IMR-90 (cell line): ENCODE measurements at regions not wholly inside any gene's neighbourhood (a gene's known extent, or its start where the extent isn't known, plus 50 kb on each side); places are given as distances from the start of the nearest gene placed in this dataset.

Source experiments
- ATAC-seq: fragments of 200-7000 bp; cut with Tn5 transposase; 2 replicates; pipeline ENCODE4 v1.9.1; 2020; ENCODE audit warnings: low read depth, mild to moderate bottlenecking, moderate library complexity
- BruUV-seq: library from RNA; stranded (reverse); fragments of 400-500 nt; replicated peaks from 2 replicates; lab custom pipeline; 2021; lab: Mats Ljungman, UMichigan
- CTCF ChIA-PET: fragments of 300-600 bp; formaldehyde crosslinking; extraction: SDS; loops from one replicate; lab custom pipeline; 2021; ENCODE audit warnings: antibody characterized with exemption; lab: Yijun Ruan, JAX
- POLR2A ChIA-PET: fragments of 300-600 bp; sonication (Branson Sonifier 250); formaldehyde crosslinking; loops from one replicate; lab custom pipeline; 2022; ENCODE audit warnings: antibody characterized with exemption; ENCODE audit not compliant: unreplicated experiment; lab: Charles Lee
- DNase-seq: peaks from one replicate; pipeline ENCODE4 v3.0.0; 2013
- H2AFZ ChIP-seq: replicated peaks from 2 replicates; pipeline ENCODE3; 2013; ENCODE audit warnings: low read length, mild to moderate bottlenecking; ENCODE audit not compliant: poor library complexity
- H2AK5ac ChIP-seq: 2 replicates; pipeline ENCODE4 v1.6.1; 2013; ENCODE audit warnings: low read depth, low read length, inconsistent platforms
- H2AK9ac ChIP-seq: replicated peaks from 2 replicates; pipeline ENCODE3; 2013; ENCODE audit warnings: mild to moderate bottlenecking, low read depth, low read length, moderate library complexity; ENCODE audit not compliant: poor library complexity
- H2BK120ac ChIP-seq: 2 replicates; pipeline ENCODE4 v1.6.1; 2013; ENCODE audit warnings: low read depth, low read length, inconsistent platforms
- H2BK15ac ChIP-seq: 3 replicates; pipeline ENCODE4 v1.6.1; 2013; ENCODE audit warnings: low read depth, low read length, inconsistent platforms
- H2BK20ac ChIP-seq: 2 replicates; pipeline ENCODE4 v1.6.1; 2013; ENCODE audit warnings: low read depth, mild to moderate bottlenecking, inconsistent platforms, low read length, moderate library complexity
- H2BK5ac ChIP-seq: 2 replicates; pipeline ENCODE4 v1.6.1; 2013; ENCODE audit warnings: mild to moderate bottlenecking, low read depth, low read length, inconsistent platforms; ENCODE audit not compliant: poor library complexity, severe bottlenecking
- H3K14ac ChIP-seq: replicated peaks from 2 replicates; pipeline ENCODE4 v1.6.1; 2013; ENCODE audit warnings: low read depth, low read length, inconsistent platforms
- H3K18ac ChIP-seq: 2 replicates; pipeline ENCODE4 v1.6.1; 2013; ENCODE audit warnings: low read depth, low read length, control low read depth
- H3K23ac ChIP-seq: 2 replicates; pipeline ENCODE4 v1.6.1; 2013; ENCODE audit warnings: low read depth, low read length, inconsistent platforms
- H3K27ac ChIP-seq: 2 replicates; pipeline ENCODE4 v1.5.1; 2013; ENCODE audit warnings: mild to moderate bottlenecking, control low read depth, low read length; ENCODE audit not compliant: insufficient read depth
- H3K27me3 ChIP-seq: 2 replicates; pipeline ENCODE4 v1.6.1; 2013; ENCODE audit warnings: low read length; ENCODE audit not compliant: control insufficient read depth, insufficient read depth
- H3K36me3 ChIP-seq: 2 replicates; pipeline ENCODE4 v1.6.1; 2013; ENCODE audit warnings: low read length, mixed read lengths; ENCODE audit not compliant: control insufficient read depth, insufficient read depth
- H3K4ac ChIP-seq: 2 replicates; pipeline ENCODE4 v1.6.1; 2013; ENCODE audit warnings: low read depth, low read length, inconsistent platforms
- H3K4me1 ChIP-seq: 2 replicates; pipeline ENCODE4 v1.6.1; 2013; ENCODE audit warnings: low read length, mixed read lengths; ENCODE audit not compliant: control insufficient read depth, insufficient read depth
- H3K4me2 ChIP-seq: 2 replicates; pipeline ENCODE4 v1.6.1; 2013; ENCODE audit warnings: low read depth, mild to moderate bottlenecking, control low read depth, low read length, moderate library complexity
- H3K4me3 ChIP-seq: 2 replicates; pipeline ENCODE4 v1.5.1; 2013; ENCODE audit warnings: low read depth, mild to moderate bottlenecking, control low read depth, low read length, moderate library complexity; ENCODE audit not compliant: insufficient read depth
- H3K56ac ChIP-seq: 2 replicates; pipeline ENCODE4 v1.6.1; 2013; ENCODE audit warnings: low read length, inconsistent platforms; ENCODE audit not compliant: insufficient read depth; ENCODE audit errors: extremely low read depth
- H3K79me1 ChIP-seq, 2 experiments: 2 replicates each; pipeline ENCODE4 v1.6.1; 2013; ENCODE audit warnings: low read length in 2 of 2, inconsistent platforms in 1 of 2, low read depth in 1 of 2
- H3K9ac ChIP-seq: 2 replicates; pipeline ENCODE4 v1.6.1; 2013; ENCODE audit warnings: low read depth, low read length, control low read depth
- H3K9me1 ChIP-seq: 2 replicates; pipeline ENCODE4 v1.6.1; 2013; ENCODE audit warnings: low read length, inconsistent platforms; ENCODE audit not compliant: insufficient read depth
- H3K9me3 ChIP-seq: 2 replicates; pipeline ENCODE4 v1.6.1; 2013; ENCODE audit warnings: low read length; ENCODE audit not compliant: control insufficient read depth, insufficient read depth
- H4K20me1 ChIP-seq: 2 replicates; pipeline ENCODE4 v1.6.1; 2013; ENCODE audit warnings: low read length, inconsistent platforms; ENCODE audit not compliant: insufficient read depth
- H4K5ac ChIP-seq: 2 replicates; pipeline ENCODE4 v1.6.1; 2013; ENCODE audit warnings: mild to moderate bottlenecking, low read depth, low read length, control low read depth
- H4K8ac ChIP-seq, 2 experiments: 2 replicates each; pipeline ENCODE4 v1.6.1; 2013; ENCODE audit warnings: low read depth in 2 of 2, low read length in 2 of 2, control low read depth in 1 of 2, inconsistent platforms in 1 of 2
- H4K91ac ChIP-seq: 2 replicates; pipeline ENCODE4 v1.6.1; 2013; ENCODE audit warnings: low read depth, low read length, inconsistent platforms; ENCODE audit not compliant: insufficient read depth
- MXI1 ChIP-seq: IDR thresholded peaks from 2 replicates; pipeline ENCODE4 v1.6.1; 2012; ENCODE audit warnings: low read depth, mild to moderate bottlenecking, low read length, moderate library complexity, borderline replicate concordance
- POLR2A ChIP-seq: IDR thresholded peaks from 2 replicates; pipeline ENCODE4 v1.6.1; 2012; ENCODE audit warnings: mild to moderate bottlenecking, low read depth, low read length
- USF2 ChIP-seq: fragments of 150-350 bp; IDR thresholded peaks from 2 replicates; pipeline ENCODE4 v1.6.1; 2017; ENCODE audit warnings: mild to moderate bottlenecking, antibody characterized with exemption, low read length, low read depth
- WGBS, 2 experiments: methylation state at CpG; one replicate each; pipeline versions ENCODE4 v1.1.5 to v1.1.7; 2013; ENCODE audit warnings: missing lambda C conversion rate in 2 of 2; ENCODE audit not compliant: insufficient read length in 1 of 2; ENCODE audit errors: extremely low coverage in 2 of 2; 5-methylcytosine and 5-hydroxymethylcytosine counted together
- dilution Hi-C: fragments of 300-500 bp; cut with HindIII; formaldehyde crosslinking; loops from one replicate; pipeline ENCODE4 v1.14.3; 2018; ENCODE audit warnings: low sequenced_read_pairs; ENCODE audit not compliant: unreplicated experiment
- in situ Hi-C: fragments of 300-500 bp; cut with MboI; formaldehyde crosslinking; loops from 3 replicates; pipeline ENCODE4 v1.14.3; 2019; ENCODE audit warnings: low sequenced_read_pairs, inconsistent platforms, mixed read lengths
- intact Hi-C: fragments of 100-400 bp; cut with micrococcal nuclease; formaldehyde crosslinking; loops from 2 replicates; pipeline ENCODE4 v1.10.0; 2022

- Histone ChIP-seq H4K5ac (no peak overlapping the region), H2BK5ac (no peak overlapping the region), H3K27ac (no peak overlapping the region), H2AK5ac (no peak overlapping the region), H2BK20ac (no peak overlapping the region), H3K4me2 (no peak overlapping the region), H3K27me3 (no peaks in the 10 kb centered on the region), H3K23ac (no peak overlapping the region), H2BK15ac (no peak overlapping the region), H2AK9ac (no peak overlapping the region), H3K14ac (no peak overlapping the region), H3K4ac (no peak overlapping the region), H3K79me1 (no peaks in the 10 kb centered on the region), H4K91ac (no peak overlapping the region), H4K20me1 (no peaks in the 10 kb centered on the region), H2AFZ (no peak overlapping the region), H3K9ac (no peak overlapping the region), H3K18ac (no peak overlapping the region), H2BK120ac (no peak overlapping the region), H3K4me3 (no peak overlapping the region), H3K4me1 (no peaks in the 10 kb centered on the region), H3K56ac (no peak overlapping the region), H4K8ac (no peak overlapping the region), H3K9me1 (no peaks in the 10 kb centered on the region), H3K9me3 (peaks cover 26% of the 10 kb centered on the region), H3K36me3 (no peaks in the 10 kb centered on the region)
- in situ Hi-C loops, result no loop called here
- WGBS, 2 experiments, result 25% methylated on average over 5 of the region's 9 CpGs; no CpG with 5 or more reads in 1 of the 2 experiments
- ATAC-seq (no peak), DNase-seq (no peak)
- BruUV-seq, result no TSS peak
- TF ChIP-seq MXI1 (no peak), USF2 (no peak), POLR2A (no peak)
- ChIA-PET POLR2A (no interaction called here), CTCF (no interaction called here)
- intact Hi-C loops, result no loop called here
- dilution Hi-C loops, result no loop called here
Observed at GRCh38 chr17:74005790-74006189, 197.7 kb upstream of the RPL38 start.
